Nephron (organoid): ENCODE measurements at regions not wholly inside any gene's neighbourhood (a gene's known extent, or its start where the extent isn't known, plus 50 kb on each side); places are given as distances from the start of the nearest gene placed in this dataset.

Source experiments
- H3K27ac Mint-ChIP-seq, 3 experiments: 2 replicates each; pipeline ENCODE4 v1.8.0; 2020; ENCODE audit warnings: mixed read lengths in 3 of 3, mild to moderate bottlenecking in 2 of 3, moderate library complexity in 1 of 3
- H3K27me3 Mint-ChIP-seq: 2 replicates; pipeline ENCODE4 v1.8.0; 2021; ENCODE audit warnings: low read depth, mild to moderate bottlenecking, moderate library complexity, mixed read lengths
- H3K36me3 Mint-ChIP-seq: 2 replicates; pipeline ENCODE4 v1.8.0; 2020; ENCODE audit warnings: low read depth, mixed read lengths
- H3K4me1 Mint-ChIP-seq: 2 replicates; pipeline ENCODE4 v1.8.0; 2020; ENCODE audit warnings: mixed read lengths
- H3K4me3 Mint-ChIP-seq, 3 experiments: 2 replicates each; pipeline ENCODE4 v1.8.0; 2020; ENCODE audit warnings: mild to moderate bottlenecking in 3 of 3, mixed read lengths in 3 of 3, moderate library complexity in 2 of 3
- H3K9me3 Mint-ChIP-seq: 2 replicates; pipeline ENCODE4 v1.8.0; 2020; ENCODE audit warnings: mixed read lengths
- CTCF ChIP-seq, 3 experiments: fragments of 200-600 bp; sonication (generic); IDR thresholded peaks; one replicate each; pipeline ENCODE4 v1.5.0; 2021; ENCODE audit warnings: antibody characterized with exemption in 3 of 3; ENCODE audit not compliant: unreplicated experiment in 3 of 3

GRCh38 chr5:61766141-61766540 is 434.1 kb downstream of the ZSWIM6 start:
- Mint-ChIP-seq H3K36me3 (no peaks in the 10 kb centered on the region), H3K4me3 (no peak overlapping the region), H3K4me1 (no peaks in the 10 kb centered on the region), H3K27ac (no peak overlapping the region), H3K9me3 (peaks cover 26% of the 10 kb centered on the region), H3K27me3 (peaks cover 10% of the 10 kb centered on the region)
- TF ChIP-seq CTCF (IDR thresholded peaks at IDR 0.05; ENCODE audit: unreplicated experiment in 3 of 3): no peak

- Mint-ChIP-seq H3K27me3 (peaks cover 15% of the 10 kb centered on the region), H3K4me3 (no peak overlapping the region), H3K4me1 (no peaks in the 10 kb centered on the region), H3K27ac (no peak overlapping the region), H3K36me3 (no peaks in the 10 kb centered on the region), H3K9me3 (peaks cover 15% of the 10 kb centered on the region)
- no peak for TF ChIP-seq CTCF (IDR thresholded peaks at IDR 0.05; ENCODE audit: unreplicated experiment in 3 of 3)
These were observed 435.4 kb downstream of the ZSWIM6 start for GRCh38 chr5:61767231-61768080.

GRCh38 chr5:61768692-61769281 is 436.7 kb downstream of the ZSWIM6 start:
- Mint-ChIP-seq H3K4me3 (no peak overlapping the region), H3K27me3 (peaks cover 20% of the 10 kb centered on the region), H3K4me1 (no peaks in the 10 kb centered on the region), H3K9me3 (peaks cover 7% of the 10 kb centered on the region), H3K27ac (no peak overlapping the region), H3K36me3 (no peaks in the 10 kb centered on the region)
- TF ChIP-seq CTCF (IDR thresholded peaks at IDR 0.05; ENCODE audit: unreplicated experiment in 3 of 3): peak; percentile 35 to 46 (median 44)

- no peaks in the 10 kb centered on the region for H3K4me1 Mint-ChIP-seq
- H3K9me3 Mint-ChIP-seq: no peaks in the 10 kb centered on the region
- no peak overlapping the region for H3K4me3 Mint-ChIP-seq
- H3K36me3 Mint-ChIP-seq: no peaks in the 10 kb centered on the region
- no peak overlapping the region for H3K27ac Mint-ChIP-seq
- no peak for TF ChIP-seq CTCF (IDR thresholded peaks at IDR 0.05; ENCODE audit: unreplicated experiment in 3 of 3)
- peaks cover 13% of the 10 kb centered on the region for H3K27me3 Mint-ChIP-seq
These were observed 439.0 kb downstream of the ZSWIM6 start for GRCh38 chr5:61771062-61771461.

- no peak overlapping the region for H3K27ac Mint-ChIP-seq
- no peak overlapping the region for H3K4me3 Mint-ChIP-seq
- peaks cover 13% of the 10 kb centered on the region for H3K27me3 Mint-ChIP-seq
- H3K36me3 Mint-ChIP-seq: no peaks in the 10 kb centered on the region
- H3K4me1 Mint-ChIP-seq: no peaks in the 10 kb centered on the region
- no peak for TF ChIP-seq CTCF (IDR thresholded peaks at IDR 0.05; ENCODE audit: unreplicated experiment in 3 of 3)
- H3K9me3 Mint-ChIP-seq: no peaks in the 10 kb centered on the region
These were observed 439.8 kb downstream of the ZSWIM6 start for GRCh38 chr5:61771808-61772207.
